Glutamatergic neuron (in vitro differentiated cells): ENCODE measurements at regions not wholly inside any gene's neighbourhood (a gene's known extent, or its start where the extent isn't known, plus 50 kb on each side); places are given as distances from the start of the nearest gene placed in this dataset.

Experiments
- DNase-seq: peaks from one replicate; pipeline ENCODE4 v3.0.0; 2022
- H3K27ac Mint-ChIP-seq: one replicate; pipeline ENCODE4 v1.8.0; 2020; ENCODE audit warnings: mild to moderate bottlenecking, mixed read lengths, inconsistent platforms; ENCODE audit not compliant: unreplicated experiment
- H3K27me3 Mint-ChIP-seq: one replicate; pipeline ENCODE4 v1.8.0; 2020; ENCODE audit warnings: mild to moderate bottlenecking, moderate library complexity, mixed read lengths, inconsistent platforms; ENCODE audit not compliant: unreplicated experiment
- H3K36me3 Mint-ChIP-seq: one replicate; pipeline ENCODE4 v1.8.0; 2020; ENCODE audit warnings: mild to moderate bottlenecking, mixed read lengths, inconsistent platforms; ENCODE audit not compliant: unreplicated experiment
- H3K4me1 Mint-ChIP-seq: one replicate; pipeline ENCODE4 v1.8.0; 2020; ENCODE audit warnings: mild to moderate bottlenecking, low read depth, mixed read lengths, inconsistent platforms; ENCODE audit not compliant: unreplicated experiment
- H3K4me3 Mint-ChIP-seq: one replicate; pipeline ENCODE4 v1.8.0; 2020; ENCODE audit warnings: mild to moderate bottlenecking, mixed read lengths, inconsistent platforms; ENCODE audit not compliant: unreplicated experiment
- H3K9me3 Mint-ChIP-seq: one replicate; pipeline ENCODE4 v1.8.0; 2020; ENCODE audit warnings: mild to moderate bottlenecking, moderate library complexity, mixed read lengths, inconsistent platforms; ENCODE audit not compliant: unreplicated experiment
- CTCF ChIP-seq: fragments of 200-600 bp; sonication (generic); IDR thresholded peaks from one replicate; pipeline ENCODE4 v1.5.0; 2021; ENCODE audit not compliant: partially characterized antibody, unreplicated experiment

DNA sequence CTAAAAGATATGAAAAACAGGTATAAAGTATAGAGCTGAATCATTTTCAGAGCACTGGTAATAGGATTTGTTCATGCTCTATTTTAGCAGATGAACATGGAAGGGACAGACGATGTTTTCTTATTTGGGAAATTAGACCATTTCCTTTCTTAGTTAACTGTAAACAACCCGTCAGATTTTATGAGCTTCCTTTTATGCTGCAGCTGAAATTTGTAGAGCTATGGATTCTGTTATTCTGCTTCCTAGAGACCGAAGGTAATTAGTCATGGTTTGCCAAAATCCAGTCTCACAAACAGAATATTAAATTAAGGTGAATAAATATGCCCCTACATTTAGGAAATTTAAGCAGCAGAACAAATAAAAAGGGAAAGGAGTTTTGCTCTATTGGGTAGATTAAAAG is 180.2 kb upstream of the SYT1 start:
- no peak overlapping the region for H3K27ac Mint-ChIP-seq
- H3K9me3 Mint-ChIP-seq, result peaks cover 3% of the 10 kb centered on the region
- H3K36me3 Mint-ChIP-seq, result no peaks in the 10 kb centered on the region
- H3K4me3 Mint-ChIP-seq, result no peak overlapping the region
- TF ChIP-seq CTCF, result no peak
- no peaks in the 10 kb centered on the region for H3K27me3 Mint-ChIP-seq
- peaks cover 4% of the 10 kb centered on the region for H3K4me1 Mint-ChIP-seq
- DNase-seq, result no peak

- H3K27me3 Mint-ChIP-seq, result no peaks in the 10 kb centered on the region
- no peak overlapping the region for H3K4me3 Mint-ChIP-seq
- no peak for DNase-seq
- H3K9me3 Mint-ChIP-seq, result no peaks in the 10 kb centered on the region
- TF ChIP-seq CTCF, result no peak
- no peak overlapping the region for H3K27ac Mint-ChIP-seq
- no peaks in the 10 kb centered on the region for H3K36me3 Mint-ChIP-seq
- H3K4me1 Mint-ChIP-seq, result no peaks in the 10 kb centered on the region
These were observed 168.8 kb upstream of the SYT1 start for GRCh38 chr12:78695749-78696148.

DNA sequence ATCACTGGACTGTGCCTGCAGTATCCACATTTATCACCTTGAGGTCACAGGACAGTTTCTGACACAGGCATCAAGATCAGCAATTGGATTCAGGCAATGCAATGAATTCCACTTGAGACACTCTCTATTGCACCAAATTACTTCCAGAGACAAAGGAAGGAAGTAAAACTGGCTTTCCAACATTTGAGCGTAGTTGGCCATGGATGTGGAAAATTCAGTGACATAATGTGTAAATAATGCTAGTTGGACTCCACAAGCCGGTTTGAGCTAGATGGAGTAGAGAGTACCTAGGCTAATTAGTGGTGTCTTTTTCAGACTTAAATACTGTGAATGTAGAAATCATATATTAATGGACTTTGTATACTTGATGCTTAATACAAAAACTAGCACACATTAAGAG is 168.3 kb upstream of the SYT1 start:
- H3K27ac Mint-ChIP-seq, result no peak overlapping the region
- DNase-seq, result no peak
- no peaks in the 10 kb centered on the region for H3K4me1 Mint-ChIP-seq
- no peaks in the 10 kb centered on the region for H3K9me3 Mint-ChIP-seq
- TF ChIP-seq CTCF, result no peak
- H3K27me3 Mint-ChIP-seq, result no peaks in the 10 kb centered on the region
- H3K36me3 Mint-ChIP-seq, result no peaks in the 10 kb centered on the region
- H3K4me3 Mint-ChIP-seq, result no peak overlapping the region

DNA sequence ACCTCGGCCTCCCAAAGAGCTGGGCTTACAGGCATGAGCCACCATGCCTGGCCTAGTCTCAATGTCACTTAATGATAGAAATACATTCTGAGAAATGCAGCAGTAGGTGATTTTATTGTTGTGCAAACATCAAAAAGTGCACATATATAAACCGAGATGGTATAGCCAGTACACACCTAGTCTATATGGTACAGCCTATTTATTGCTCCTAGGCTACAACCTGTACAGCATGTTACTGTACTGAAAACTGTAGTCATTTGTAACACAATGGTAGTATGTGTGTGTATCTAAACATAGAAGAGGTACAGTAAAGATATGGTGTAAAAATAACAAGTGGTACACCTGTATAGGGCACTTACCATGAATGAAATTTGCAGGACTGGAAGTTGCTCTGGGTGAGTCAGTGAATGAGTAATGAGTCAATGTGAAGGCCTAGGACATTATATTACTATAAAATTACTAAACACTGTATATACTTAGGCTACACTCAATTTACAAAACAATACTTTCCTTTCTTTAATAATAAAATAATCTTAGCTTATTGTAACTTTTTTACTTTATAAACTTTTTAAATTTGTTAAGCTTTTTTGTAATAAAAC is 166.7 kb upstream of the SYT1 start:
- no peak for DNase-seq
- Mint-ChIP-seq H3K27ac (no peak overlapping the region), H3K9me3 (no peaks in the 10 kb centered on the region), H3K27me3 (no peaks in the 10 kb centered on the region), H3K4me1 (no peaks in the 10 kb centered on the region), H3K4me3 (no peak overlapping the region), H3K36me3 (no peaks in the 10 kb centered on the region)
- TF ChIP-seq CTCF, result no peak

DNA sequence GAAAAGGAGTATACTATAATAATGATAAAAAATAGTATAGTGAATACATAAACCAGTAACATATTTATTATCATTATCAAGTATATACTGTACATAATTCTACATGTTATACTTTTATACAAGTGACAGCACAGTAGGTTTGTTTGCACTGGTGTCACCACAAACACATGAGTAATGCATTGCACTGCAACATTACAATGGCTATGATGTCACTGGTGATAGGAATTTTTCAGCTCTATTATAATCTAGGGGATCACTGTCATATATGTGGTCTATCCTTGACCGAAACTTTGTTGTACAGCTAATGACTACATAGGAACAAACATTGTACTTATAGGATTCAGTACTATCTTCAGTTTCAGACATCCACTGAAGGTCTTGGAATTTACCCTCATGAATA is 165.8 kb upstream of the SYT1 start:
- TF ChIP-seq CTCF, result no peak
- no peaks in the 10 kb centered on the region for H3K36me3 Mint-ChIP-seq
- no peaks in the 10 kb centered on the region for H3K4me1 Mint-ChIP-seq
- no peak overlapping the region for H3K4me3 Mint-ChIP-seq
- no peak for DNase-seq
- no peak overlapping the region for H3K27ac Mint-ChIP-seq
- H3K27me3 Mint-ChIP-seq, result no peaks in the 10 kb centered on the region
- no peaks in the 10 kb centered on the region for H3K9me3 Mint-ChIP-seq
